B cell (primary cell): ENCODE measurements at regions not wholly inside any gene's neighbourhood (a gene's known extent, or its start where the extent isn't known, plus 50 kb on each side); places are given as distances from the start of the nearest gene placed in this dataset.

ENCODE experiments used
- ATAC-seq: fragments of 200-7000 bp; cut with Tn5 transposase; one replicate; pipeline ENCODE4 v1.10.0; 2021; ENCODE audit warnings: low read depth, mild to moderate bottlenecking, moderate number of reproducible peaks, moderate library complexity
- CTCF ChIA-PET: fragments of 350-600 bp; sonication (Branson Sonifier 250); formaldehyde crosslinking; loops from one replicate; lab custom pipeline; 2021; ENCODE audit warnings: antibody characterized with exemption, inconsistent platforms; lab: Charles Lee
- POLR2A ChIA-PET: fragments of 350-600 bp; sonication (Branson Sonifier 250); formaldehyde crosslinking; loops from one replicate; lab custom pipeline; 2021; ENCODE audit warnings: antibody characterized with exemption; lab: Charles Lee
- DNase-seq: peaks from one replicate; pipeline ENCODE4 v3.0.0; 2013
- H2AFZ ChIP-seq: 2 replicates; pipeline ENCODE4 v1.6.1; 2012; ENCODE audit warnings: mild to moderate bottlenecking, low read depth, low read length; ENCODE audit not compliant: insufficient read depth, poor library complexity, severe bottlenecking
- H3K27ac ChIP-seq, 2 donors: 1 replicate in 1 of 2; 2 replicates in 1 of 2; pipeline ENCODE4 v1.5.1; 2012 to 2013; ENCODE audit warnings: low read length in 2 of 2, mild to moderate bottlenecking in 2 of 2, moderate library complexity in 1 of 2
- H3K27me3 ChIP-seq, 4 experiments: fragments of 200-600 bp in 1 of 4; sonication (generic) in 1 of 4; replicated peaks in 1 of 4; 1 replicate in 2 of 4; 2 replicates in 2 of 4; pipeline versions ENCODE4 v1.6.1 to v1.7.0; 2013 to 2016; ENCODE audit warnings: low read length in 3 of 4, mild to moderate bottlenecking in 2 of 4, mixed read lengths in 1 of 4, moderate library complexity in 1 of 4; ENCODE audit not compliant: insufficient read depth in 4 of 4, control insufficient read depth in 3 of 4; ENCODE audit errors: control extremely low read depth in 1 of 4
- H3K36me3 ChIP-seq, 2 experiments: replicated peaks in 1 of 2; 1 replicate in 1 of 2; 2 replicates in 1 of 2; pipeline versions ENCODE4 v1.6.1 to v1.7.1; 2013; ENCODE audit warnings: low read length in 1 of 2; ENCODE audit not compliant: insufficient read depth in 2 of 2, control insufficient read depth in 1 of 2; ENCODE audit errors: control extremely low read depth in 1 of 2, extremely low read depth in 1 of 2
- H3K4me1 ChIP-seq, 2 donors: fragments of 200-600 bp in 1 of 2; sonication (generic) in 1 of 2; 1 replicate in 1 of 2; 2 replicates in 1 of 2; pipeline versions ENCODE4 v1.5.1 to v1.6.1; 2013 to 2017; ENCODE audit warnings: low read length in 2 of 2; ENCODE audit not compliant: control insufficient read depth in 2 of 2, insufficient read depth in 2 of 2
- H3K4me2 ChIP-seq: replicated peaks from 2 replicates; pipeline ENCODE3; 2012; ENCODE audit warnings: mild to moderate bottlenecking, low read depth, low read length; ENCODE audit not compliant: poor library complexity, severe bottlenecking
- H3K4me3 ChIP-seq, 5 experiments: fragments of 200-600 bp in 1 of 5; sonication (generic) in 1 of 5; 1 replicate in 3 of 5; 2 replicates in 2 of 5; pipeline versions ENCODE4 v1.5.1 to v1.7.0; 2011 to 2016; ENCODE audit warnings: low read length in 4 of 5, mild to moderate bottlenecking in 4 of 5, low read depth in 2 of 5, control low read depth in 1 of 5, moderate library complexity in 1 of 5; ENCODE audit not compliant: insufficient read depth in 1 of 5; ENCODE audit errors: control extremely low read depth in 1 of 5, extremely low read depth in 1 of 5
- H3K79me2 ChIP-seq: fragments of 200-600 bp; sonication (generic); one replicate; pipeline ENCODE4 v1.6.0; 2016; ENCODE audit warnings: low read length; ENCODE audit not compliant: control insufficient read depth, insufficient read depth
- H3K9ac ChIP-seq: fragments of 200-600 bp; sonication (generic); 2 replicates; pipeline ENCODE4 v1.6.1; 2017; ENCODE audit warnings: mild to moderate bottlenecking, low read length, moderate library complexity
- H3K9me3 ChIP-seq, 3 donors: one replicate each; pipeline versions ENCODE4 v1.6.1 to v1.7.1; 2013; ENCODE audit warnings: low read length in 2 of 3; ENCODE audit not compliant: control insufficient read depth in 2 of 3, insufficient read depth in 1 of 3; ENCODE audit errors: control extremely low read depth in 1 of 3
- H4K20me1 ChIP-seq: 2 replicates; pipeline ENCODE4 v1.6.0; 2012; ENCODE audit warnings: mild to moderate bottlenecking, low read length; ENCODE audit not compliant: insufficient read depth, control insufficient read depth, poor library complexity, severe bottlenecking
- H3K27ac Mint-ChIP-seq: one replicate; pipeline ENCODE4 v1.8.0; 2021; ENCODE audit warnings: mixed read lengths
- H3K27me3 Mint-ChIP-seq: one replicate; pipeline ENCODE4 v1.8.0; 2021; ENCODE audit warnings: mixed read lengths
- H3K4me1 Mint-ChIP-seq: one replicate; pipeline ENCODE4 v1.8.0; 2021; ENCODE audit warnings: mixed read lengths
- H3K4me3 Mint-ChIP-seq: one replicate; pipeline ENCODE4 v1.8.0; 2021; ENCODE audit warnings: mixed read lengths
- H3K9me3 Mint-ChIP-seq: one replicate; pipeline ENCODE4 v1.8.0; 2022; ENCODE audit warnings: mixed read lengths; ENCODE audit not compliant: insufficient read depth
- CTCF ChIP-seq: fragments of 200-600 bp; IDR thresholded peaks from one replicate; pipeline ENCODE4 v1.8.0; 2022; ENCODE audit warnings: antibody characterized with exemption, mild to moderate bottlenecking
- EZH2 ChIP-seq: IDR thresholded peaks from 2 replicates; pipeline ENCODE4 v1.6.1; 2012; ENCODE audit warnings: borderline replicate concordance, low read depth, mild to moderate bottlenecking, moderate library complexity, low read length; ENCODE audit not compliant: insufficient read depth, poor library complexity, severe bottlenecking
- WGBS: methylation state at CpG from one replicate; pipeline ENCODE4 v1.1.5; 2013; ENCODE audit warnings: missing lambda C conversion rate; ENCODE audit not compliant: insufficient coverage; 5-methylcytosine and 5-hydroxymethylcytosine counted together
- intact Hi-C: fragments of 100-400 bp; cut with micrococcal nuclease; formaldehyde crosslinking; loops from one replicate; pipeline ENCODE4 v1.10.0; 2022

- Histone ChIP-seq H3K27ac (peak overlapping the region in 1 of 2 donors; percentile 9), H3K4me2 (peak overlapping the region; percentile 29), H3K4me1 (peaks cover 26 to 29% of the 10 kb centered on the region in 2 donors), H3K79me2 (no peaks in the 10 kb centered on the region), H3K4me3 (peak overlapping the region in 1 of 5 experiments; percentile 25), H3K36me3 (no peaks in the 10 kb centered on the region), H3K9ac (no peak overlapping the region), H3K9me3 (peaks cover 0 to 4% (median 3%) of the 10 kb centered on the region in 3 donors), H3K27me3 (no peaks in the 10 kb centered on the region), H4K20me1 (no peaks in the 10 kb centered on the region), H2AFZ (peak overlapping the region; percentile 11)
- Mint-ChIP-seq H3K9me3 (peaks cover 3% of the 10 kb centered on the region), H3K27ac (peak overlapping the region; percentile 32), H3K4me1 (peaks cover 47% of the 10 kb centered on the region), H3K27me3 (no peaks in the 10 kb centered on the region), H3K4me3 (peak overlapping the region; percentile 62)
- DNase-seq (no peak), ATAC-seq (no peak)
- WGBS = no CpG with 5 or more reads among the region's 4 CpGs
- POLR2A ChIA-PET = no interaction called here
- CTCF ChIA-PET = interaction anchor here (0.8 to 0.9 kb wide), 2 partner anchors 73 to 307 kb away, joined by 3 read pairs; no protein-coding TSS in a partner anchor
- no peak for TF ChIP-seq CTCF
- no peak for TF ChIP-seq EZH2
- intact Hi-C loops = loop anchor here (10.0 kb wide), 1 partner anchor 74 kb away; no protein-coding TSS in a partner anchor
These were observed 586.9 kb downstream of the TLE4 start for GRCh38 chr9:80158554-80159170.

GRCh38 chr9:80158131-80158530 lies 586.4 kb downstream of the TLE4 start:
- POLR2A ChIA-PET = no interaction called here
- peak overlapping the region; percentile 44 for H2AFZ ChIP-seq
- H3K4me3 Mint-ChIP-seq = peak overlapping the region; percentile 62
- CTCF ChIA-PET = interaction anchor here (0.8 to 0.9 kb wide), 2 partner anchors 73 to 307 kb away, joined by 3 read pairs; no protein-coding TSS in a partner anchor
- intact Hi-C loops = loop anchor here (10.0 kb wide), 1 partner anchor 73 kb away; no protein-coding TSS in a partner anchor
- H3K36me3 ChIP-seq = no peaks in the 10 kb centered on the region
- H3K27ac ChIP-seq = no peak overlapping the region
- no peak for ATAC-seq
- peaks cover 22 to 24% of the 10 kb centered on the region in 2 donors for H3K4me1 ChIP-seq
- H3K27me3 ChIP-seq = no peaks in the 10 kb centered on the region
- no peak overlapping the region for H3K9ac ChIP-seq
- H3K79me2 ChIP-seq = no peaks in the 10 kb centered on the region
- H3K9me3 Mint-ChIP-seq = peaks cover 6% of the 10 kb centered on the region
- H4K20me1 ChIP-seq = no peaks in the 10 kb centered on the region
- WGBS = 100% methylated on average over 1 of the region's 4 CpGs
- no peak for DNase-seq
- no peaks in the 10 kb centered on the region for H3K27me3 Mint-ChIP-seq
- peaks cover 42% of the 10 kb centered on the region for H3K4me1 Mint-ChIP-seq
- peak overlapping the region; percentile 29 for H3K4me2 ChIP-seq
- H3K9me3 ChIP-seq = peaks cover 0 to 6% (median 0%) of the 10 kb centered on the region in 3 donors
- H3K4me3 ChIP-seq = peak overlapping the region in 1 of 5 experiments; percentile 25
- no peak for TF ChIP-seq EZH2
- TF ChIP-seq CTCF = no peak
- H3K27ac Mint-ChIP-seq = peak overlapping the region; percentile 28
